GM18517 (cell line): ENCODE measurements at regions not wholly inside any gene's neighbourhood (a gene's known extent, or its start where the extent isn't known, plus 50 kb on each side); places are given as distances from the start of the nearest gene placed in this dataset.

Experiments
- ATAC-seq: cut with Tn5 transposase; IDR thresholded peaks from one replicate; pipeline ENCODE4 v1.9.1; 2021; ENCODE audit warnings: mild to moderate bottlenecking, moderate library complexity; ENCODE audit not compliant: unreplicated experiment

- no peak for ATAC-seq
These were observed 146.8 kb upstream of the KLHL29 start for GRCh38 chr2:23238011-23238657.

- no peak for ATAC-seq
These were observed 145.6 kb upstream of the KLHL29 start for GRCh38 chr2:23239374-23239773.

GRCh38 chr2:23241121-23241520 is 143.9 kb upstream of the KLHL29 start:
- no peak for ATAC-seq

GRCh38 chr2:23241611-23242245 is 143.3 kb upstream of the KLHL29 start:
- ATAC-seq = no peak

GRCh38 chr2:23243073-23243659 is 141.8 kb upstream of the KLHL29 start:
- ATAC-seq = no peak

GRCh38 chr2:23244617-23245016 is 140.4 kb upstream of the KLHL29 start:
- no peak for ATAC-seq

- ATAC-seq = no peak
These were observed 137.8 kb upstream of the KLHL29 start for GRCh38 chr2:23246992-23247683.

GRCh38 chr2:23248667-23249066 is 136.3 kb upstream of the KLHL29 start:
- ATAC-seq = no peak

GRCh38 chr2:23249348-23249747 is 135.6 kb upstream of the KLHL29 start:
- ATAC-seq = no peak

- no peak for ATAC-seq
These were observed 134.6 kb upstream of the KLHL29 start for GRCh38 chr2:23250371-23250770.

- ATAC-seq = no peak
These were observed 128.3 kb upstream of the KLHL29 start for GRCh38 chr2:23256643-23257042.

GRCh38 chr2:23260621-23261020 is 124.4 kb upstream of the KLHL29 start:
- no peak for ATAC-seq

- no peak for ATAC-seq
These were observed 116.3 kb upstream of the KLHL29 start for GRCh38 chr2:23268467-23269263.

- ATAC-seq = no peak
These were observed 115.2 kb upstream of the KLHL29 start for GRCh38 chr2:23269747-23270146.

GRCh38 chr2:23270810-23271209 is 114.2 kb upstream of the KLHL29 start:
- ATAC-seq = no peak

- ATAC-seq = no peak
These were observed 113.7 kb upstream of the KLHL29 start for GRCh38 chr2:23271230-23271629.

GRCh38 chr2:23273786-23274185 is 111.2 kb upstream of the KLHL29 start:
- ATAC-seq = no peak

- no peak for ATAC-seq
These were observed 104.6 kb upstream of the KLHL29 start for GRCh38 chr2:23280401-23280800.

- ATAC-seq = no peak
These were observed 101.3 kb upstream of the KLHL29 start for GRCh38 chr2:23283653-23284052.

- ATAC-seq = no peak
These were observed 99.7 kb upstream of the KLHL29 start for GRCh38 chr2:23285091-23285800.
